Sigmoid colon (tissue), 6 donors: ENCODE measurements at regions not wholly inside any gene's neighbourhood (a gene's known extent, or its start where the extent isn't known, plus 50 kb on each side); places are given as distances from the start of the nearest gene placed in this dataset.

Experiments
- DNase-seq: peaks from one replicate; pipeline ENCODE4 v3.0.0-alpha.2; 2019
- H3K27ac ChIP-seq, 4 donors: fragments of 200-600 bp; sonication (generic); one replicate each; pipeline ENCODE4 v1.5.1; 2016 to 2019; ENCODE audit warnings: mild to moderate bottlenecking in 1 of 4
- H3K27me3 ChIP-seq, 3 donors: fragments of 200-600 bp; sonication (generic); one replicate each; pipeline ENCODE4 v1.5.1; 2019; ENCODE audit warnings: mild to moderate bottlenecking in 1 of 3
- H3K36me3 ChIP-seq, 4 donors: fragments of 200-600 bp; sonication (generic); one replicate each; pipeline ENCODE4 v1.5.1; 2016 to 2019
- H3K4me1 ChIP-seq, 4 donors: fragments of 200-600 bp; sonication (generic); one replicate each; pipeline ENCODE4 v1.5.1; 2017 to 2019
- H3K4me3 ChIP-seq, 4 donors: fragments of 200-600 bp; sonication (generic); one replicate each; pipeline ENCODE4 v1.5.1; 2017 to 2019; ENCODE audit warnings: mild to moderate bottlenecking in 2 of 4, moderate library complexity in 1 of 4
- H3K9me3 ChIP-seq, 4 donors: fragments of 200-600 bp in 3 of 4; sonication (generic) in 3 of 4; one replicate each; pipeline versions ENCODE4 v1.5.1 to v1.6.1; 2013 to 2019
- EP300 ChIP-seq, 4 donors: sonication (generic); formaldehyde crosslinking; IDR thresholded peaks; one replicate each; pipeline ENCODE4 v1.6.1; 2017; ENCODE audit warnings: antibody characterized with exemption in 4 of 4
- POLR2A ChIP-seq, 2 donors: fragments of 450-650 bp; IDR thresholded peaks; one replicate each; pipeline ENCODE4 v1.6.1; 2016; ENCODE audit warnings: antibody characterized with exemption in 2 of 2, mild to moderate bottlenecking in 2 of 2, moderate library complexity in 2 of 2
- POLR2AphosphoS5 ChIP-seq, 4 donors: sonication (generic); formaldehyde crosslinking; IDR thresholded peaks; one replicate each; pipeline ENCODE4 v1.6.1; 2017; ENCODE audit warnings: antibody characterized with exemption in 4 of 4
- WGBS, 2 donors: extraction: QIAGEN DNeasy Blood & Tissue Kit; methylation state at CpG; one replicate each; pipeline ENCODE4 v1.1.7; 2013; 5-methylcytosine and 5-hydroxymethylcytosine counted together
- intact Hi-C: fragments of 100-400 bp; cut with DNase I; formaldehyde crosslinking; loops from one replicate; pipeline ENCODE4 v1.15.1; 2023
- TF ChIP-seq, protein P1 (sequence below), 4 experiments: fragments of 450-650 bp in 3 of 4; fragments of 200-600 bp in 1 of 4; IDR thresholded peaks; one replicate each; pipeline ENCODE4 v1.5.1; 2016 to 2019; ENCODE audit warnings: antibody characterized with exemption in 4 of 4, mild to moderate bottlenecking in 3 of 4, moderate library complexity in 2 of 4
- donor health status: healthy with polysubstance abuse.
- donor health status: healthy.

DNA sequence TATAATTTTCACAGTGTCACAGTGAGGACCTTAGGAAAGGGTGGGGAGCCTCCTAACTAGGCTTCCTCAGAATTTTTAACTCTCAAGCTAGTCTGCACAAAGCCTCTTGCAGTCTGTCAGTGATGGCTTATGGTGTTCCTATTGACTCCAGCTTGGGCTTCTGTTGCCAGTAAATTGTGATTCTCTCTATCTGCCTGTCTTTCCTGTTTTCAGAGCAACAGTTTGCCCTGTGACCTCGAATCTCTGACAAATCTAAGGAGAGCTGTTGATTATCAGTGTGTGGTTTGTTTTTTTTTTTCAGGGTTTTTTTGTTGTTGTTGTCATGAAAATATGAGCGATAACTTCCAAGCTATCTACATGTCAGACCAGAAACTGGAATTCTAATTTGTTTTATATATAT lies 423.2 kb upstream of the B3GALT2 start:
- Histone ChIP-seq H3K36me3 (no peaks in the 10 kb centered on the region), H3K4me3 (no peak overlapping the region), H3K27ac (no peak overlapping the region), H3K4me1 (no peaks in the 10 kb centered on the region), H3K9me3 (peaks cover 0 to 3% (median 0%) of the 10 kb centered on the region in 4 donors), H3K27me3 (no peaks in the 10 kb centered on the region)
- WGBS, 2 donors = 76% methylated on average over 2 of the region's 2 CpGs
- intact Hi-C loops = no loop called here
- TF ChIP-seq POLR2A (IDR thresholded peaks at IDR 0.05) = no peak
- TF ChIP-seq POLR2AphosphoS5 (IDR thresholded peaks at IDR 0.05) = no peak
- TF ChIP-seq, protein P1, sequence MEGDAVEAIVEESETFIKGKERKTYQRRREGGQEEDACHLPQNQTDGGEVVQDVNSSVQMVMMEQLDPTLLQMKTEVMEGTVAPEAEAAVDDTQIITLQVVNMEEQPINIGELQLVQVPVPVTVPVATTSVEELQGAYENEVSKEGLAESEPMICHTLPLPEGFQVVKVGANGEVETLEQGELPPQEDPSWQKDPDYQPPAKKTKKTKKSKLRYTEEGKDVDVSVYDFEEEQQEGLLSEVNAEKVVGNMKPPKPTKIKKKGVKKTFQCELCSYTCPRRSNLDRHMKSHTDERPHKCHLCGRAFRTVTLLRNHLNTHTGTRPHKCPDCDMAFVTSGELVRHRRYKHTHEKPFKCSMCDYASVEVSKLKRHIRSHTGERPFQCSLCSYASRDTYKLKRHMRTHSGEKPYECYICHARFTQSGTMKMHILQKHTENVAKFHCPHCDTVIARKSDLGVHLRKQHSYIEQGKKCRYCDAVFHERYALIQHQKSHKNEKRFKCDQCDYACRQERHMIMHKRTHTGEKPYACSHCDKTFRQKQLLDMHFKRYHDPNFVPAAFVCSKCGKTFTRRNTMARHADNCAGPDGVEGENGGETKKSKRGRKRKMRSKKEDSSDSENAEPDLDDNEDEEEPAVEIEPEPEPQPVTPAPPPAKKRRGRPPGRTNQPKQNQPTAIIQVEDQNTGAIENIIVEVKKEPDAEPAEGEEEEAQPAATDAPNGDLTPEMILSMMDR (IDR thresholded peaks at IDR 0.05) = no peak
- TF ChIP-seq EP300 (IDR thresholded peaks at IDR 0.05) = no peak
- DNase-seq = no peak

DNA sequence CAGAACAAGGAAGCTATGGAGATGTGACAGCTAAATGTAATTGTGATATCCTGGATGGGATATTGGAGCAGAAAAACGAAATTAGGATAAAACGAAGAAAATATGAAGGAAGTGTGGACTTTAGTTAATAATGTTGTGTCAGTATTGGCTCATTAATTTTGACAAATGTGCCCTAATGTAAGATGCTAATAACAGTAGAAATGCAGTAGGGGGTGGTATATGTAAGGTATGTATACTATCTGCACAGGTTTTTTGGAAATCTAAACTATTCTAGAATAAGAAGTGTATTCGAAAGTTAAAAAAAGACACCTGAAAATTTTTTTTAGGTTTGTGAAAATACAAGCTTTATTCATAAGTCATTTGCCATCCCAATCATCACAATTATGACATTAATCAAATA lies 421.4 kb upstream of the B3GALT2 start:
- no peak for DNase-seq
- no peak overlapping the region for H3K4me3 ChIP-seq
- no peak for TF ChIP-seq POLR2AphosphoS5 (IDR thresholded peaks at IDR 0.05)
- TF ChIP-seq, protein P1 (IDR thresholded peaks at IDR 0.05) = no peak
- no peak for TF ChIP-seq POLR2A (IDR thresholded peaks at IDR 0.05)
- no peak for TF ChIP-seq EP300 (IDR thresholded peaks at IDR 0.05)
- no peaks in the 10 kb centered on the region for H3K4me1 ChIP-seq
- H3K36me3 ChIP-seq = no peaks in the 10 kb centered on the region
- H3K27ac ChIP-seq = no peak overlapping the region
- intact Hi-C loops = no loop called here
- 91% methylated on average over 3 of the region's 3 CpGs for WGBS, 2 donors
- no peaks in the 10 kb centered on the region for H3K27me3 ChIP-seq
- H3K9me3 ChIP-seq = peaks cover 0 to 3% (median 0%) of the 10 kb centered on the region in 4 donors

DNA sequence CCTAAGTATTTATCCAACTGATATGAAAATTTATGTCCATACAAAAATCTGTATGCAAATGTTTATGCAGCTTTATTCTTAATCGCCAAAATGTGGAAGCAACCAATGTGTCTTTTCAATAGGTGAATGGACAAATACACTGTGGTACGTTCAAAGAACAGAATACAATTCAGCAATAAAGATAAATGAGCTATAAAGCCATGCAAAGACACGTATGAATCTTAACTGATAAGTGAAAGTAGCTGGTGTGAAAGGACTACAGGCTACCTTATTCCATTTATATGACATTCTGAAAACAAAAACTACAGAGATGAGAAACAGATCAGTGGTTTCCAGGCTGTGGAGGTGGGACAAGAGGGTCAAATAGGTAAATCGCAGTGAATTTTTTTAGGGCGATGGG lies 419.6 kb upstream of the B3GALT2 start:
- intact Hi-C loops = no loop called here
- peaks cover 0 to 3% (median 0%) of the 10 kb centered on the region in 4 donors for H3K9me3 ChIP-seq
- H3K36me3 ChIP-seq = no peaks in the 10 kb centered on the region
- 47 to 78% methylated on average over 5 of the region's 5 CpGs for WGBS, 2 donors
- no peak for DNase-seq
- no peak overlapping the region for H3K4me3 ChIP-seq
- no peaks in the 10 kb centered on the region for H3K4me1 ChIP-seq
- no peak for TF ChIP-seq POLR2AphosphoS5 (IDR thresholded peaks at IDR 0.05)
- H3K27me3 ChIP-seq = no peaks in the 10 kb centered on the region
- H3K27ac ChIP-seq = no peak overlapping the region

DNA sequence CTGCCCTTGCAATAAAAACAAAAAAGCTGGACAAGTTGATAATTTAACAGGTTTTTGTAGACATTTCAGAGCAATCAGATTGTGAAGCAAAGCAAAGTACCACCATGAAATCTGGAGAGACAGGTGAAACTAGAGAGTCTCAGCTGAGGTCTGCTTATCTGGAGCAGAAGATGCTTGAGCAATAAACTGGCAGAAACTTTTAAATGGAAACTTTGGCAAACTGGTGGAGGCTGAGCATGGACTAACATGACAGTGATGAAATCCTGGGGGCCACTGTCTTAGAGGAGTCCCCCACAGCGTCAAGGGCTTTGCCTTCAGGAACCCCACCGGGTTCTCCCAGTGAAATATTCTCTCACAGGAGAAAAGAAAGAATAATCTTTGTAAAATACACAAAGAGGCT lies 416.3 kb upstream of the B3GALT2 start:
- Histone ChIP-seq H3K27me3 (no peaks in the 10 kb centered on the region), H3K36me3 (no peaks in the 10 kb centered on the region), H3K27ac (no peak overlapping the region), H3K4me3 (no peak overlapping the region), H3K9me3 (no peaks in the 10 kb centered on the region), H3K4me1 (no peaks in the 10 kb centered on the region)
- no peak for DNase-seq
- WGBS, 2 donors = 96 to 97% methylated on average over 2 of the region's 2 CpGs
- TF ChIP-seq POLR2A (IDR thresholded peaks at IDR 0.05) (no peak), EP300 (IDR thresholded peaks at IDR 0.05) (no peak), POLR2AphosphoS5 (IDR thresholded peaks at IDR 0.05) (no peak)
- TF ChIP-seq, protein P1 (IDR thresholded peaks at IDR 0.05) = no peak
- intact Hi-C loops = no loop called here

DNA sequence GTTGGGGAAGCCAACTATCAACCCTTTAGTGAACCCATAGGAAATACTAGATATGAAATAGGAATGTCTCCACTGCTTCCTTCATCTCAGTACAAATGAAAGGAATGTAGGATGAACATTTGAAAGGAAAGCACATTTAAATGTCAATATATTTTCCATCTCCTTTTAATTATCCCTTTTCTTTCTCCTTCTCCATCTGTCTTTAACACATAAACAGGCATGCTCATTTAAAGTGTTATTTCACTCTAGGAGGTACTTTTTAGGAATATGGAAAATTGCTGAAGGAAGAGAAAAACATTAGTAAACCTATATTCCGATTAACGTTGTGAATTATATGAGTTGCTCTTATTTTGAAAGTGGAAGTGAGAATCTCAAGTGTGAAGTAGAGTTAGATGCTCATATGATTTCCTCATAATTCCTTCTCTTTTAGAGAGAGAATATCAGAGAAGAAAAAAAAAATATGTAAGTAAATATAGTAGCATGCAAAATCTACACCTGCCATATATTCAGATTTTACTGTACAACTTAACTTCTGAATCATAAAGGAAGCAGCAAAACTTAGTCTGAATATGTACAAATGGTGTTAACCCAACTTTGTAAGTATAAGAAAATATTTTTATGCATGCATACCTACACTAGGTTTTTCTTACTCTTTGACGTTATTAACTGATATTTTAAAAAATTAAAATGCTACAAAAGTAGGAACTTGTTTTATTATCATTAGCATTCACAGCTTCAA lies 406.9 kb upstream of the B3GALT2 start:
- 69 to 85% methylated on average over 3 of the region's 3 CpGs for WGBS, 2 donors
- Histone ChIP-seq H3K27me3 (no peaks in the 10 kb centered on the region), H3K4me1 (peaks cover 0 to 7% (median 3%) of the 10 kb centered on the region in 4 donors), H3K4me3 (no peak overlapping the region), H3K27ac (no peak overlapping the region), H3K9me3 (no peaks in the 10 kb centered on the region), H3K36me3 (no peaks in the 10 kb centered on the region)
- no peak for DNase-seq
- TF ChIP-seq POLR2AphosphoS5 (IDR thresholded peaks at IDR 0.05) (no peak), EP300 (IDR thresholded peaks at IDR 0.05) (no peak), POLR2A (IDR thresholded peaks at IDR 0.05) (no peak)
- TF ChIP-seq, protein P1 (IDR thresholded peaks at IDR 0.05) = no peak
- intact Hi-C loops = no loop called here
